GM18498 (cell line): ENCODE measurements at regions not wholly inside any gene's neighbourhood (a gene's known extent, or its start where the extent isn't known, plus 50 kb on each side); places are given as distances from the start of the nearest gene placed in this dataset.
"Not testable (repeated sequence)": the region's sequence is repeated elsewhere in the genome, so short reads cannot be mapped to it uniquely, and the experiment has no call there.

ENCODE experiments used
- ATAC-seq: cut with Tn5 transposase; IDR thresholded peaks from one replicate; pipeline ENCODE4 v1.9.1; 2021; ENCODE audit warnings: mild to moderate bottlenecking, moderate library complexity; ENCODE audit not compliant: unreplicated experiment

DNA sequence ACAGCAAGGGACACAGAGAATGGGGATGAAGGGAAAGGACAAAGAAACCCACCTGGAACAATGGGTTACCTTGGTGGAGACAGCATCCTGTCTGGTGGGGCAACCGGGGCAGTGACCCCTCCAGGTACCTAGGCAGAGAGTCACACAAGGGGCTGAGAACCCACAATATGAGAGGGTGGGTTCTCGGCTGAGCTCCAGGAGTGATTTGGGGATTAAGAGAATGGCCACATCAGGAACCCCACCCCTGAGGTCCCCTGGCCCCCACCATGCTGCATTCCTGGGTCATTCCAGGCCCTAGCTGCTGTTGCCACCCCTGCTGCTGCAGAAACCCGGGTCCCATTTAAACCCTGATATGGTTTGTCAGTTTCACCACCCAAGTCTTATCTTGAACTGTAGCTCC is 172.3 kb downstream of the RTP5 start:
- ATAC-seq = no peak

DNA sequence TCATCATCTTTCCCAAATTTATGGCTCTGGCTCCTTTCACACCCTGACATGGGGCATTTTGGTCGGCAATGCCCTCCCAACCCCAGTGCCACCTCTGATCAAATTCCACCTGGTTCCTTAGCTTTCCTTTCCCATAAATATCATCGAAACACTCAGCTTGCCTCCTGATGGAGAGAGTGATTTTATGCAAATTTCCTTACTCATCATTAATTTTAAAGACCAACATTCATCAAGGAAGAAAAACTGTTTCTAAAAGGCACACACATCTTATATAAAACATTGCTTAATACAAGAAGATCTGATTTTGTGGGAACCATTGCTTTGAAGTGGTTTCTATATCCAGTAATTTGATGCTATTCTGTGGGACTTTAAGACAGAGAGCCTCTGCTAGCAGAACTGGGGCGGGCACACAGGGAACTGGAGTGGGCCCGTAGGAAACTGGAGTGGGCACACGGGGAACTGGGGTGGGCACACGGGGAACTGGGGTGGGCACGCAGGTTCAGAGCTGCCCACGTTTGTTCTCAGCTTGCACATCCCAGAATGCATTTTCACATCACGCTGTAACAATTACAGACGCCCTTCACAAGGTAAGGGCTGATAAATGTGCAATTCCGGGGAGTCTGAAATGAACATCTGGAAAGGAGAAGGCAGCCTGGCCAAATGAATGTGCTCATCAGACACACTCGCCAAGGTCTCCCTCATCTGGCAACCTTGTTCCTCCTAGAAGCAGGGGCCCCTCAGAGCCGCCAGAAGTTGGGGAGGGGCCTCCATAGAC is 174.2 kb downstream of the RTP5 start:
- ATAC-seq = no peak

- no peak for ATAC-seq
These were observed 174.7 kb downstream of the RTP5 start for GRCh38 chr2:242044313-242044590.

DNA sequence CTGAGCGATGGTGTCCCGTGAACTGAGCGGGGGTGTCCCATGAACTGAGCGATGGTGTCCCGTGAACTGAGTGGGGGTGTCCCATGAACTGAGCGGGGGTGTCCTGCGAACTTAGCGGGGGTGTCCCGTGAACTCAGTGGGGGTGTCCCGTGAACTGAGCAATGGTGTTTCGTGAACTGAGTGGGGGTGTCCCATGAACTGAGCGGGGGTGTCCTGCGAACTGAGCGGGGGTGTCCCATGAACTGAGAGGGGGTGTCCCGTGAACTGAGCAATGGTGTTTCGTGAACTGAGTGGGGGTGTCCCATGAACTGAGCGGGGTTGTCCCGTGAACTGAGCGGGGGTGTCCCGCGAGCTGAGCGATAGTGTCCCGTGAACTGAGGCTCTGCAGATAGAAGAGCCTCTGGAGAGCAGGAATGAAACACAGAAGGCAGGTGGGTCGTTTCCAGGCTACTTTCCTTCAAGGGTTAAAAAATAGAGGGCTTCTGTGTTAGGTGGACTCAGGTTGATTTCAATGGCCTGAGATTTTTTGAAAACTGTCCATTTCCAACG is 176.1 kb downstream of the RTP5 start:
- not testable (repeated sequence) for ATAC-seq

- ATAC-seq = no peak
These were observed 176.8 kb downstream of the RTP5 start for GRCh38 chr2:242046206-242046826.

DNA sequence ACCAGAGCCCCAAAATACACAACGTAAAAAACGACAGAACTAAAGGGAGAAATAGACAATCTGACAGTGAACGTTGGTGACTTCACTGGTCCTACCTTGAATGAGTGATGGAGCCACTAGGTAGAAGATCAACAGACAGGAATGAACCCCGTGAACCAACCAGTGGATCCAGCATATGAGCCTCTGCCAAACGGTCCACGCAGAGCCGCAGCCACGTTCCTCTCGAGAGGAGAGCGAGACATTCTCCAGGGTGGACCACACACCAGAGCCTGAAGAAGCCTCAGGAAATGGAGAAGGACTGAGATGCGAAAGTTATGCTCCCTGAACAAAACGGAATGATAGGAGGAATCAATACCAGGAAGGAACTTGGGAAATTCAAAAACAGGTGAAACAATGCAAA is 178.4 kb downstream of the RTP5 start:
- no peak for ATAC-seq

GRCh38 chr2:242048479-242048878 is 178.9 kb downstream of the RTP5 start:
- no peak for ATAC-seq

DNA sequence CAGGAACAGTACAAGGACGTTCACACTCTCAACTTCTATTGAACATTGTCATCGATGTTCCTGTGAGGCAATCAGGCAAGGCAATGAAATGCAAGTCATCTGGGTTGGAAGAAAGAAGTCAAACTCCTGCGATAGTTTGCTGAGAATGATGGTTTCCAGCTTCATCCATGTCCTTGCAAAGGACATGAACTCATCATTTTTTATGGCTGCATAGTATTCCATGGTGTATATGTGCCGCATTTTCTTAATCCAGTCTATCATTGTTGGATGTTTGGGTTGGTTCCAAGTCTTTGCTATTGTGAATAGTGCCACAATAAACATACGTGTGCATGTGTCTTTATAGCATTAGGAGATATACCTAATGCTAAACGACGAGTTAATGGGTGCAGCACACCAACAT is 180.0 kb downstream of the RTP5 start:
- ATAC-seq = not testable (repeated sequence)

GRCh38 chr2:242051463-242051862 is 181.9 kb downstream of the RTP5 start:
- no peak for ATAC-seq

GRCh38 chr2:242052421-242052820 is 182.9 kb downstream of the RTP5 start:
- no peak for ATAC-seq

DNA sequence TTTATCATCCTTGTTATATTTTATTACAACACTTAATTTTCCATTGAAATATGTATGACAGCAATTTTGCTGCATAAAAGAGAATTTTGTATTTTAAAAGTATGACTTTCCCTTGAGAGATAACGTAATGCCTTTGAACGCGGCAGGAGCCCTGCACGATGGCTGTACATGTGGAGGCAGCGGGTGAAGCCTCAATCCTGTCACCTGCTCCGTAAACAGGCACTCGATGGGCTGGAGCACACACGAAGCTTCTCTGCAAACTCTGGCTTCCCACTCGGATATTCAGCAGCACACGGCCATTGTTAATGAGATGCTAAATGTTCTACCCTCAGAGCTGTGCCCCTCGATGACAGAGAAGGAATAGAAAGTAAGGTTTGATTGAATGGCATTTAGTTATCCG is 184.4 kb downstream of the RTP5 start:
- no peak for ATAC-seq

DNA sequence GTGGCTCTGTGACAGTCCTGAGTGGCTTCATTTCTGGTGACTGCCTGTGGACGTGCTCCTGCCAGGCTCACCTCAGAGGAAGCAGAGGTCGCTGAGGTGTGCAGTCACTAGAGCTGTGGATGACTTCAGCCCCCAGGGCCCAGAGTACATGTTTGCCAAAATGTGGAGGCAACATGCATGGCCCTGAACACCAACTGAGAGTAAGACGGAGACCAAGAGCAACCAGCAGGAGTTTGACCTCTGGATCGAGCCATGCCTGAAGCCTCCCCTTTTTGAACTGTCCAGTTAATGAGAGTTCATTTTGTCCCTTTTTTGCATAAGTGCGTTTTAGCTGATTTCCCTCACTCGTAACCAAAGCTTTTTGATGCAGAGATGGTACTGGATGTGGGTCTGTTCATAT is 184.9 kb downstream of the RTP5 start:
- ATAC-seq = no peak

DNA sequence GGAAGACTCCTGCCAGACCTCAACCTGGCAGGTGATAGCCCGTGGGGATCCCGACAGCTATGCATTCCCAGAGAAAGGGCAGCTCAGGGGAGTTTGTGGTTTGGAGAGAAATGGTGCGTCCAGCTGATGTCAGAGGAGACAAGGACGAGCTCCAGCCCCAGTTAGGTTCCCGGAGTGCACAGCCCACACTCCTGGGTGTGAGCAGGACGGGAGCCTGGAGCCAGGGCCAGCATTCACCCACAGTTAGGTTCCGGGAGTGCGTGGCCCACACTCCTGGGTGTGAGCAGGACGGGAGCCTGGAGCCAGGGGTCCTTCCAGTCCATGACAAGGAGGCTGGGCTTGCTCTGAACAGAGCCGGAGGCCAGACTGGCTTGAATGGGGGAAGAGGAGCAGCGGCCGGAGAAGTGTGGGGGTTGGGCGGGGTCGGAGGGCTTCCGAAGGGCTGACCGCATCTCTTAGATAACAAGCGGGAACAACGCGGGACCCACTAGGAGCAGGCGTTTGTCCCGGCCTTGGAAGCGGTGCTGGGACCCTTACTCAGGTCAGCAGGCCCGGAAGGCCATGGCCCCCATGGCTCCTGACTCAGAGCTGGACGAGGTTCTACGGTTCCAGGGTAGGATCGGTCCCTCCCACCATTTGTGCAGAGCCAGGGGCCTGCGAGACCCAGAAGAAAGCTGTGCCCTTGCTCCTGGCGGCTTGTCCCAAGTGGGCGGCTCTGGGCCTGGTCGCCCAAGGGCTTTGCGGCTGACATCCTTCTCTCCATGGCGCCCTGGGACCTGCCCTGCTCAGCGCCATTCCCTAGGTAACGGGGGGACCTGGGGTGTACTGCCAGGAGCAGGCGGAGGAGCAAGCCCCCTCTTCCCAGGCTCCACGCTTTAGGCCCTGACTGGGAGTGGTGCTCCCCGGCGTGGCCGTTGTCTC is 185.6 kb downstream of the RTP5 start:
- ATAC-seq = no peak

GRCh38 chr2:242056026-242056425 is 186.5 kb downstream of the RTP5 start:
- ATAC-seq = no peak

DNA sequence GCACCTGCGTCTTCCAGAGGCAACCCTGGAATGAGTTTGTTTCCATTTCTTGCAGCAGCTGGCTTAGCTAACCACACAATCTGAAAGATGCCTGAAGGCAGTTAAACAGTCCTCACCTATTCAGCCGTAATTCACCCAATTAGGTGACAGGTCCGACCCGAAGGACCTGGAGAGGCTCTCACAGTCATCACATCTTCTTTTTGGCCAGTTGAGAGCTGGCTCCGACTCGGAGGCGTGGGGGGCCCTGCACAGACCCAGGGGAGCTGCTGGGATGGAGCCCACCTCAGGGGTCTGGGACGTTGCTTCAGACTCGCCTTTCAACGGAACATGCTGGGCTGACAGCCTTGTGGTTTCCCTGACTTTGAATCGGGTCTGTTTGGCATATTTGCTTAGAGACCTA is 187.3 kb downstream of the RTP5 start:
- no peak for ATAC-seq

DNA sequence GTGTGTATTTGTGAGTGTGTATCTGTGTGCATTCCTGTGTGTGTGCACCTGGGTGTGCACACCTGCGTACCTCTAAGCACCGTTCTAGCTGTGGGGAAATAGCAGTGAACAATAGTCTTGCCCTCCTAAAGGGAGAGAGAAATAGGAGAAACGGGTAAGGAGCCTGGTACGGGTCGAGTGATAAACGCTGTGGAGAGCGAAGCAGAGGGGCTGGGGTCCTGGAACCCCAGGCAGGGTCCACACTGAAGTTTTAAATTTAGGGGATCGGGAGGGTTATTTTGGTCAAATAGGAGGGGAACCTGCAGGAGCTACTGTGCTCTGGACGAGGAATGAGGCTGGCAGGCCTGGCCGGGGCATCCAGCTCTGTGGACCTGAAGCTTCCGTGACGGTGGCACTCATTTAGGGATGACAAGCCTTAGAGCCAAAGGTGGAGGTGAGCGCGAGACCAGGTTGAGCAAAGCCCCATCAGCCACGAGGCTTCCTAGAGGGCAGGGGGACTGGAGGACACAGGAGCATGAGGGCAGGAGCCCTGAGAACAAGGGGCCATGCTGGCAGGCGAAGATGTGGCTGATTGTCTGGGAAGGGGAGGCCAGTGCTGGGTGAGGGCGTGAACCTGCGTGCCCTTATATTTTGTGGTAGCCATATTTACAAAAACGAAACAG is 188.0 kb downstream of the RTP5 start:
- no peak for ATAC-seq

DNA sequence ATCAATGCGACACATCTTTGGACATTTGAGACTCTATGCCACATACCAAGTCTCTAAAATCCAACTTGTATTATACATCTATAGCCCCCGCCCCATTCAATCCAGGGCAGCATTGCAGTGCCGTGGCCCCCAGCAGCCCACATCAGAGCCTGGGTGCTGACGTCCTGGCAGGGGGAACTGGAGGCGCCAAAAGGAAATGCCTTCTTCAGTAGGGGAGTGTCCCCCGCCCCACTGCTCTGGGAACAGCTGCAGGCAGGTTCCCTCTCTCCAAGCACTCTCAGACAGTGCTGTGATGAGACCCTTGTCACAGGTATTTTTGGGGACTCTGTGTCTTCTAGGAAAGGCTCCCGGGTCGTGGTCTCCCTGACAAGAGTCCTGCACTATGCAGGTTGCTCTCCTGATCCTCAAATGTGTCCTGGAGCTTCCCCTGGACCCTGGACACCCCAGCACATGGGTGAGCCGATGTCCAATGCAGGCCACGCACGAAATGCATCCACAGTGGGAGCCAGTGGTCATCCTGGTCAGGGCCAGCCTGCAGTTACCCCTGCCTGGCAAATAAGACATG is 188.7 kb downstream of the RTP5 start:
- ATAC-seq = no peak

- no peak for ATAC-seq
These were observed 190.0 kb downstream of the RTP5 start for GRCh38 chr2:242059566-242059965.

DNA sequence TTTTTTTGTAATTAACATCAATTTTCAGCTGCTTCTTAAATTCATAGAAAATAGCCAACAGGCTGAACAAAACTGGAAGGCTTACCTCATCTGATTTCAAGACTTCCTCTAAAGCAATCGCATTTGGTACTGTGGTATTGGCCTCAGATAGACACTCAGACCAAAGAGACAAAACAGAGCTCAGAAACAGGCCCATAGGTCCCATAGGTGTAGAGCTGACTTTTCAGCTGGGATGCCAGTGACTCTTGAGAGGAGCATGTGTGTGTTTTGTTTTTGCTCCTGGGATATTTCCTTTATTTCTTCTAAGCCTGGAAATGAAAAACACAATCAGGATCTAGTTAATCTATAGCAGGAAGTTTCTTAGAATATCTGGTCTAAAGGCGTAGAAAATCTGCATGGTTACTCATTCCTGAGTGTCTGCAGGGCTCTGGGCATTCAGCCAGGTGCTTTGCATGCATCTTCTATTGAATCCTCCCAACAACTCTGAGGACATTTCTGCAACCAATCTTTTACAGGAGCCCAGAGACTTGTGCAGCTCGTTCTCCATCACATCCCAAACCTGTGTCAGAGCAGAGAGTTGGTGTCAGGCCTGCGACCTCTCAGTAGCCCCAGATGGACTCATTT is 190.8 kb downstream of the RTP5 start:
- no peak for ATAC-seq

DNA sequence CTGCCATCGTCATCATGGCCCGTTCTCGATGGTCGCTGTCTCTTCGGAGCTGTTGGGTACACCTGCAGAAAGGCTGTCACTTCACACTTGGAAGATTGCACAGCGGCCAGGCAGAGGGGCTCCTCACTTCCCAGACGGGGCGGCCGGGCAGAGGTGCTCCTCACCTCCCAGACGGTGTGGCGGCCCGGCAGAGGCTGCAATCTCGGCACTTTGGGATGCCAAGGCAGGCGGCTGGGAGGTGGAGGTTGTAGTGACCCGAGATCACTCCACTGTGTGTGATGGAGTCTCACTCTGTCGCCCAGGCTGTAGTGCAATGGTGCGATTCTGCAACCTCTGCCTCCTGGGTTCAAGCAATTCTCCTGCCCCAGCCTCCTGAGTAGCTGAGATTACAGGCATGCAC is 192.4 kb downstream of the RTP5 start:
- not testable (repeated sequence) for ATAC-seq
